NCI-H226 (cell line): ENCODE measurements at regions not wholly inside any gene's neighbourhood (a gene's known extent, or its start where the extent isn't known, plus 50 kb on each side); places are given as distances from the start of the nearest gene placed in this dataset.
"Not testable (repeated sequence)": the region's sequence is repeated elsewhere in the genome, so short reads cannot be mapped to it uniquely, and the experiment has no call there.

Source experiments
- DNase-seq: peaks from one replicate; pipeline ENCODE4 v3.0.0-alpha.2; 2015

DNA sequence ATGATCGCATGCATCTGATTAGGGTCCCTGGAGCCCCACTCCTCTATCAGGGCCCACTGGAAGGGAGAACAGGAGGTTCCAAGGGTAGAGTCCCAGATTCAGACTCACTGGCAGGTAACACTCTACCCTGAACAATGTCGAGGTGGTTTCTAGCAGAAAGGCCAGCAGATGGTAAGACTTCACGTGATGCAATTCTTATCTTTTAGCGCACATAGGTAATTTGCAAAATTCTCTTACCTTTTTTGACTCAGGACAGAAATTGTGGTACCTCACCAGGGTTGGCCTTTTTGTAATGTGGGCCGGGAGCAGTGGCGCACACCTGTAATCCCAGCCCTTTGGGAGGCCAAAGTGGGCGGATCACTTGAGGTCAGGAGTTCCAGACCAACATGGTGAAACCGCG, 228.1 kb upstream of the JARID2 start:
- no peak for DNase-seq

DNA sequence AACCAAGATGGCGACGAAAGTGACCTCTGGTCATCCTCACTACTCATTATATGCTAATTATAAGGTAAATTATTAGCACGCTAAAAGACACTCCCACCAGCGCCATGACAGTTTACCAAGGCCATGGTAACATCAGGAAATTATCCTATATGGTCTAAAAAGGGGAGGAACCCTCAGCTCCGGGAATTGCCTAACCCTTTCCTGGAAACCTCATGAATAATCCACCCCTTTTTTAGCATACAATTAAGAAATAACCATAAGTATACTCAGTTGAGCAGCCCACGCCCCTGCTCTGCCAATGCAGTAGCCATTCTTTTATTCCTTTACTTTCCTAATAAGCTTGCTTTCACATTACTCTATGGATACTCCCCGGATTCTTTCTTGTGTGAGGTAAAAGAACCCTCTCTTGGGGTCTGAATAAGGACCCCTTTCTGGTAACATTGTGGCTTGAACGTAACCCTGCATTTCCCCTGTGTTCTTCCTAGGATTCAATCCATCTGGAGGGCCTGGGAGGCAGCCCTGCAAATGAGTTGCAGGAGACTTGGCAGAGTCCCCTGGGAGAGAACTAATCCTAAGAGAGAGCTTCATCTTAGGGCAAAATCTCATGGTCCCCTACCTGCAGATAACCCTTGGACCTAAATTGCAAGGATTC, 225.6 kb upstream of the JARID2 start:
- no peak for DNase-seq

DNA sequence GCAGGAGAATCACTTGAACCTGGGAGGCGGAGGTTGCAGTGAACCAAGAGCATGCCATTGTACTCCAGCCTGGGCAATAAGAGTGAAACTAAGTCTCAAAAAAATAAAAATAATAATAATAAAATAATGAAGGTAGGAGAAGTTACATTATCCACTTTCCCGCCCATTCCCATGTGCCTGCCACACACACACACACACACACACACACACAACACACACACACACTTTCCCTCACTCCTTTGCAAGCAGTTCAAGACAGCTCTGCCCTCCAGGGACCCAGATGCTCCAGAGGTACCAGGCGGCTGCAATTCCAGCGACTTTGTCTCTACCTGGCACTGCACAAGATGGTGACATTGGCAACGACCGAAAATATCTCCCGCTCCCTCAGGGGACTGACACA, 224.8 kb upstream of the JARID2 start:
- no peak for DNase-seq

DNA sequence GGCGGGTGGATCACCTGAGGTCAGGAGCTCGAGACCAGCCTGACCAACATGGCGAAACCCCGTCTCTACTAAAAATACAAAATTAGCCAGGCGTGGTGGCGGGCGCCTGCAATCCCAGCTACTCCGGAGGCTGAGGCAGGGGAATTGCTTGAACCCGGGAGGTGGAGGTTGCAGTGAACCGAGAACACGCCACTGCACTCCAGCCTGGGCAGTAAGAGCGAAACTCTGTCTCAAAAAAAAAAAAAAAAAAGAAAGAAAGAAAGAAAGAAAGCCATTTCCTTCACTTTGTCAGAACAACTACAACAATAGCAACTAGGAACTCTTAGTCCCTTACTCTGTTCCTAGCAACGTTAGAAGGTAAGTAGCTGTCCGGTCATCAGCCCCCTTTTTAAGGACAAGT, 222.9 kb upstream of the JARID2 start:
- not testable (repeated sequence) for DNase-seq

DNA sequence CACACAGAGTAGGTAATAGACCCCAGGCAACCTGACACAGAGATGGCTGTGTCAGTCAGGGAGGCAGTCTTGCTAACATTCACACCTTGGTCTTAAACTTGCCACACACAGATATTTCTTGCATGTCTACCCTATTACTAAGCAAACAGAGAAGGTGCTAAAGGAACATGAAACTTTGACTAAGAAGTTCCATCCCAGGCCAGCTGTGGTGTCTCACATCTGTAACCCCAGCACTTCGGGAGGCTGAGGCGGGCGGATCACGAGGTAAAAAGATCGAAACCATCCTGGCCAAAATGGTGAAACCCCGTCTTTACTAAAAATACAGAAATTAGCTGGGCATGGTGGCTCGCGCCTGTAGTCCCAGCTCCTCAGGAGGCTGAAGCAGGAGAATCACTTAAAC, 222.4 kb upstream of the JARID2 start:
- DNase-seq = no peak

DNA sequence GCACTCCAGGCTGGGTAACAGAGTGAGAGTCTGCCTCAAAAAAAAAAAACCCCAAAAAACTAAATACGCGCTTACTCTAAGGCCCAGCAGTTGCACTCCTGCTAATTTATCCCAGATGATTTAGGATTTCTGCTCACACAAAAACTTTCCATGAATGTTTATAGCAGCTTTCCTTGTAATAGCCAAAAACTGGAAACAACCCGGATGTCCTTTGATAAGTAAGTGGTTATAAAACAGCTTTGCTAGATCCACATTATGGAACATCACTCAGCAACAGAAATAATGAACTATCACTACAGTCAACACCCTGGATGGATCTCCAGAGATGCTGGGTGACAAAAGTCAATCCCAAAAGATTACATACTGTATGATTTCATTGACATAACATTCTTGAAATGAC, 220.4 kb upstream of the JARID2 start:
- no peak for DNase-seq

DNA sequence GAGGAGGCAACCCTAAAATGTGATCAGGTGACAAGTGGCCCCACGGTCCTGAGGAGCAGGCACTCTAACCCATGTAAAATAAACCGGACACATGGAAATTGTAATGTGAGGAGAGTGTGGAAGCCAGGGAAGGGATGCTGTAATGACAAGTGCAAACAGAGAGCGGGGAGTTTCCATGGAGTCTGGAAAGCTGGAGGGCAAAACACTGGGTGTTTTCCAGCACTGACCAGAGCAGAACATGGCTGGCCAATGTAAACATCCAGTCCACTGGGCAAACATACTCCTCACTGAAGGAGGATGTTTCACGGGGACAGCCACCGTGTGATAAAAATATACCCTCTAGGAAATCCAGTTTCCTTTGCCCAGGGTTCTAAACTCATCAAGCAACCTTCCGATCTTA, 219.0 kb upstream of the JARID2 start:
- DNase-seq = peak; percentile 16

DNA sequence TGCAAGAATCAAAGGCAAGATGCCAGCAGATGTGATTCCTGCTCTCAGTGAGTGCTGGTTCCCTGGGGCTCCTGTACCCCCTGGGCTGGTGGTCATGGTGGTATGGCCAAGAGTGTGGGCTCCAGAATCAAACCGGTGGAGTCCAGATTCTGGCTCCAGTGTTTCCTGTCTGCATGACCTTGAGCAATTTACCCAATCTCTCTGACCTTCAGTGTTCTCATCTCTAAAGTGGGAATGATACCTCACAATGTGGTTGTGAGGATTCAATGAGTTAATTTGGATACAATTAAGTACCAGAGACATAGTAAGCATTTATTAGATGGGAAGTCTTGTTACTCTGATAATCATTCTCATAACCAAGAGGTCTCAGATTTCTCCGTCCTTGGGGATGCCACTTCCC, 218.4 kb upstream of the JARID2 start:
- no peak for DNase-seq

DNA sequence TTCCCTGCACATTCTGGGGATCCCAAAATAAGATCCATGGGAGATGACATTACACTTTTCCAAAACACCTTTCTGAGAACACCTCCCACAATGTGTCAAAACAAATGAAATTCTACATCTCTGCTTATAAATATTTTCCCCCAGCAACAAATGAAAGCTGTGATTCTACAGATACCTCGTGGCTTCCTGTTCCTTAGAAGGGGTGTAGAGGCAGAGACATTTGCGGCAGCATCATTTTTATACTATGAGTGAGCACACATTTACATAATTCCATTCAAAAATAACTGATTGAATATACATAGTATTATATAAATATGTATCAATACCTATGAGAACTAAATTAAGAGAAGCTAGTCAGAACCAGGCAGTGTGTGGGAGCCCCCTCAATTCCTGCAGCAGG, 213.9 kb upstream of the JARID2 start:
- no peak for DNase-seq

DNA sequence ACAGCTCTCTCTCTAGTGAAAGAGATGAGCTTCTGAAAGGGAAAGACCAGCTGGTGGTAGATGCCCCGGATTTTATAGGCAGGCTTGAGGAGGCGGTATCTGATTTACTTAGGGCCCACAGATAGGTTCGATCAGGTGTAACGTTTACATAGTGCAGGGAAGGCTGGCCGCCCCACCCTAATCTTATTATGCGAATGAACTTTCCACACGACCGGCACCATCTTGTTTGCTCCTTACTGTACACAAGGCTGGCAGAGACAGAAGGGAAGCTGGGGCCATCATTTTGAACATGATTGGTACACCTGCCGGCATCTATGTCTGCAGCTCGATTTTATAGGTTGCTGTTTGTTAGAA, 212.0 kb upstream of the JARID2 start:
- no peak for DNase-seq

DNA sequence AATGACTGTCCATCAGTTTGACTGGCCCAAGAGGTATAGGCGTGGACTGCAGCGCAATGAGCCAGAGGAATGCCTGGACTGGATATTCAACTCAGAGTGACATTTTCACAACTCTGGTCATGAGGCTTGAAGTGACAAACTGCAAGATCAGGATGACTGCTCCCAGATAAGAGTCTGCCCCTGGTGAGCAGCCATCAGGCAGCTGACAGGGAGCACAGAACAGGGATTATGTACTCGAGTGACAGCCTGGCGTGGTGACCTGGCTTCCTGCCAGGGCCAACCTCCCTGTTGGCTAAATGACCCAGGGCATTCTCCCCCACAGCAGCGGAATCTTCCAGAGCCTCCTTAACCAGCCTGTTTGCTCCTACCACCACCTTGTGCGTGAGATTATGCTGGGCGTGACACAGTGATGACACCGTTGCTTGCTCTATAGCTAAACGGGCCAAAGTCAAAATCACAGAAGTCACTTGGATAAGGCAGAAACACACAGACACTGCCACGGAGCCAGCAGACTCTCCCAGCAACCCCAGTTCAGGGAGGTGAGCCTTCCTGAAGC, 209.1 kb upstream of the JARID2 start:
- DNase-seq = no peak

DNA sequence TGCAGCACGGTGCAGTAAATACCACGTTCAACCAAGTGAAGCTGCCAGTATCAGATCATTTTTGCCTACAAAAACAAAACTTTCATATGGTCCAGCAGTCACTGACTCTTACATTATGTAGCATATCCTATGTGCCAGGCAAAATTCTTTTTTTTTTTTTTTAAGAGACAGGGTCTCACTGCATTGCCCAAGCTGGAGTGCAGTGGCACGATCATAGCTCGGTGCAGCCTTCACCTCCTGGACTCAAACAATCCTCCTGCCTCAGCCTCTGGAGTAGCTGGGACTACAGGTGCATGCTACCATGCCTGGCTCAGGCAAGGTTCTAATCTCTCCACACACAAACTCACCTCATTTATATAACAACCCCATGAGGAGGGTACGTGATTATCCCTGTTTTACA, 208.6 kb upstream of the JARID2 start:
- DNase-seq = no peak

DNA sequence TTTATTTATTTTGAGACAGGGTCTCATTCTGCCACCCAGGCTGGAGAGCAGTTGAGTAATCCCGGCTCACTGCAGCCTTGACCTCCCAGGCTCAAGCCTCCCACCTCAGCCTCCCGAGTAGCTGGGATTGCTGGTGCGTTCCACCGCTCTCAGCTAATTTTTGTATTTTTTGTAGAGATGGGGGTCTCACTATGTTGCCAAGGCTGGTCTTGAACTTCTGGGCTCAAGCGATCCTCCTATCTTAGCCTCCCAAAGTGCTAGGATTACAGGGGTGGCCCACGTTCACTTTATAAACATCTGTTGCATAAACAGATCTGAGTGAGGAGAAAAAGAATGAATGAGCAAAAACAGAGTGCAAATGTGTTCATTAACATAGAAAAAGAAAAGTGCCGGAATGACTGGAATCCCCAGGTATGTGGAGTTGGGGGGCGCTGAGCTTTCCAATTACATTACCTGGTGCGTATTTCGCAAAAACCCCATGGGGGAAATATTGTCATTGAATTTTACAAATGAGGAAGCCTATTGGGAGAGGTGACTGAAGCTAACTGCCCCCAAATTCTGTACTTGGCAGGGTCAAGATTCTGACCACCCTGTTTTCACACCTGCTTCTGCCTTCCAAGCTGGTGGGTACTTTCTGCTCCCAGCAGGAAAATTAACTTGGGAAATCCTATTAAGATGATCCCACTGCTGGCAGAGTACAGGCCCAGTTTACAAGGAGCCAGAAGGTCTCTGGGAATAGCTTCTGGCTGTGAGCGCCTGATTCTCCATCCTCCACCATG, 207.7 kb upstream of the JARID2 start:
- no peak for DNase-seq

DNA sequence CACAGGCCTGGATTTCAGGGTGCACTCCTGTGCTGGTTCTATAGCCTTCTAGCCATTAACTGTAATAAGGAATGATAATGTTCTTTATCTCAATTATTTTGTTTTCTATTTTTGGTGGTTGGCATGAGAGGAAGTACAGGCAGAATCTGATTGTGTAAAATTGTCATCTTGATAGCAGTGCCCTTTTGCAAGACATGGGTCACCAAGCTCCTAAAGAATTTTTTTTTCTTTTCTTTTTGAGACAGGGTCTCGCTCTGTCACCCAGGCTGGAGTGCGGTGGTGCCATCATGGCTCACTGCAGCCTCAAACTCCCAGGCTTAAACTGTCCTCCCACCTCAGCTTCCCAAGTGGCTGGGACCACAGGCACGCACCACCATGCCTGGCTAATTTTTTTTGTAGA, 206.7 kb upstream of the JARID2 start:
- DNase-seq = no peak

DNA sequence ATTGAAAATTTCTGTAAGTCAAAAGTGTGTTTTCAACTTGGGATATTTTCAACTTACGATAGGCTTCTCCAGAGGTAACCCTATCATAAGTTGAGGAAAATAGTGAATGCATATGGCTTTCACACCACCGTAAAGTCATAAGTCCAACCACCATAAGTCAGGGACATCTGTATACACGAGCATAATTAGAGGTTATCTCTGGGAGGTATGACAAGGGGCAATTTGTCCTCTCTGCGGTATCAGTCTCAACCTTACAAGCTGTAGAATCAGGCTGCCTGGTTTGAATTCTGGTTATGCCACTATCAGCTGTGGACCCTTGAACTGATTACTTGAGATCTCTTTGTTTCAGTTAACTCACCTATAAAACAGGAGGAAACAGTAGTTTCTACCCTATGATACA, 202.9 kb upstream of the JARID2 start:
- DNase-seq = no peak

DNA sequence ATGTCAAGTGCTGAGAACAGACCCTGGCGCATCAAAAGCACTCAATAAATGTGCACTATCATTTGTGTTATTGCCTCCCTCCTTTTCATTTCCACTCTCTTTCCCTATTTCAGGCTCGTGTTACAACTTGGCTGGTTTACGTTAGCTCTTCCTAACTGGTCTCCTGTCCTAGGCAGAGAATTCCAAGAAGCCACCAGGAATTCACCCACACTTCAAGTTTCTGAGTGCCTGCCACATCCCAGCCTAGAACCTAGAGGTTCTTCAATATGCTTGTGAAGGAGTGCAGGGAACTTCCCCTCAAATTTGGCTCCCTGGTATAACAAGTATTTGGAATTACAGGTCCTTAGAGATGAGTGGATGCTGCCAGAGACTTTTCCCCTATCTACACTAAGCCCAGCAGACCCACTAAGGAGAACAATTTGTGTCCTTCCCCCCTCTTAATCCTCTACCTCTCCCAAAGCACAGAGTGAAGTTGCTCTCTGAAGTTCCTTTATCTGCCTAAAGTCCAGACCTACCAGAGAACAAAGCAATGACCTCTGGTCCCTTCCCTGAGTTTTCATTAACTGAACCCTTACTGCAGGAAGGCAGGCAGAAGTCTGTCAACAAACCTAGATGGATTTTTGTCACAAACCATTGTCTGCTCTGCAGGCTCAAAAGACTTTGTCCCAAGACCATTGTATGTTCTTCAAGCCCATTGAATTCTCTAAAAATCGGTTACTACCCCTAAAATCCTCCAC, 201.6 kb upstream of the JARID2 start:
- no peak for DNase-seq

DNA sequence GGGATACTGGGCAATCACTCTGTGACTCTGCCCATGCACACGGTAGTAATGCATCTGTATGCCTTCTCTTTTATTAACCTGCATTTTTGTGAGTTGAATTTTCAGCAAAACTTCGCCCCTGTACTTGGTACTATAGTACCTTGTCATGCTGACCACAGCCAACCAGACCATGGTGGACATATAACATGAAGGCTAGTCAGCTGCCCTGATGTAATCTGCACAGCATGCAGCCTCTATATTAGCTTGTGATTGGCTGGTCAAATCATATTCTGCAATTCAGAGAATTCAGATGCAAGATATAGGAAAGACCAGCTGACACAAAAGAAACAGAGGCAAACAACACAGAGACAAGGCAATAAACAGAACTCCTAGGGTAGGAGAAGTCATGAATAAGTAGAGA, 200.9 kb upstream of the JARID2 start:
- no peak for DNase-seq

DNA sequence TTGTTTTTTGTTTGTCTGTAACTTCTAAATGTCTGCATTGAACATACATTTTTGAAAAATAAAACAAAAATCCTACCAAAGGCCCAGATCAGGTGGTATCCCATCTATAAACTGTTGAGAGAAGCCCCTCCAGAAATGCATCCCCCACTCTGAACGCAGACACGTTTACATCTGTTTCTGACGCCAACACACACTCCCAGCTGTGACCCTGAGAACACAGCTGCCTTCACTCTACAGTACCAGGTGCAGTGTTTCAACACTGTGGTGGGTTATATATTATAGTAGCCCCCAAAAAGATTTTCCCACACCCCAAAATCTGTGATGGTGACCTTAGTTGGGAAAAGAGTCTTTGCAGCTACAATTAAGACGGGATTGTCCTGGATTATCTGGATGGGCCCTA, 199.1 kb upstream of the JARID2 start:
- no peak for DNase-seq

DNA sequence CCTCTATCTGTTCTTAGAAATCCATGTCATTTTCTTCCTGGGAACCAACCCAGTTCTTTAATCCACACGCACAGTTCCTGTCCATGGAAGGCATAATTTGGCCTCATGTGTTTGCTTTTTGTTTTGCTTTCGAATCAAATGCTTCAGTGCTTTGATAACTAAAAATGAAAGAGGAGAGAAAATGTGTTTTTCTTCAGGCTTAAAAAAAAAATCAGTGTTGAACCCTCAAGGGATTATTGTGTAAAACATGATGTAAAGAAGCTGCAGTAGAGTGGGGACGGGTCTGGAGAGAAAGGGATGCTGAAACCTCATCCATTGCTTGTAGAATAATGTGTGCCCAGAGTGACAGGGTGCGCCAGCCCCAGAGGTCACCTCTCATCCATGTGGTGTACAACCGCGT, 197.5 kb upstream of the JARID2 start:
- no peak for DNase-seq

DNA sequence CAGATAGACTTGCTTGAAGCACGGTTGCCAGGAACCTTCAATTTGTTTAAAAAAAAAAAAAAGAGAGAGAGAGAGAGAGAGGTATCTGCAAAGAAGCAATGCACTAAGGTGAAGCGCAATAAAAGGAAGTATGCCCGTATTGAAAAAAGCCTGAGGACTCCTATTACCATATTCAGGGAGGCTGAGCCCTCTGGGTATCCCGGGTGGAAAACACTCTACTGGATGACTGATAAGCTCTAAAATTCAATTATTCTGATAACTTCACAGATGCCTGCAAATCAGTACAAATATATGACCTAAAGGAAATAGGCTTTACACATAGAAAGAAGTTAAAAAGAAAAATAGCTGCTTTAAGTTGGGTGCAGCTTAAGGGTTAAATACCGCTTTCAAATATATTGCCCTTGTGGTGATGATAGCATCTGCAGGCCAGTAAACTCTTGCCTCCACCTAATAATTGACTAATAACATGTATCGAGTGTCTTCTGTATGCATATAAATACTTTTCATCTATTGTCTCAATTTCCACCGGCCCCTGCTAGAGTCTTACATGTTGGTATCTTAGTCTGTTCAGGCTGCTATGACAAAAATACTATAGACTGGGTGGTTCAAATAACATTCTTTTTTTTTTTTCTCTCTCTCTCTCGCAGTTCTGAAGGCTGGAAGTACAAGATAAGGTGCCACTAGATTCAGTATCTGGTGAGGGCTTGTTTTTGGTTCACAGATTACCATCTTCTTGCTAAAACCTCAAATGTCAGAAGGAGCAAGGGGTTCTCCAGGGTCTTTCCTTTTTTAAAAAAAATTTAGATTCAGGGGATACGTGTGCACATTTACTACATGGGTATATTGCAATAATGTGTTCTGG, 187.4 kb upstream of the JARID2 start:
- DNase-seq = no peak

DNA sequence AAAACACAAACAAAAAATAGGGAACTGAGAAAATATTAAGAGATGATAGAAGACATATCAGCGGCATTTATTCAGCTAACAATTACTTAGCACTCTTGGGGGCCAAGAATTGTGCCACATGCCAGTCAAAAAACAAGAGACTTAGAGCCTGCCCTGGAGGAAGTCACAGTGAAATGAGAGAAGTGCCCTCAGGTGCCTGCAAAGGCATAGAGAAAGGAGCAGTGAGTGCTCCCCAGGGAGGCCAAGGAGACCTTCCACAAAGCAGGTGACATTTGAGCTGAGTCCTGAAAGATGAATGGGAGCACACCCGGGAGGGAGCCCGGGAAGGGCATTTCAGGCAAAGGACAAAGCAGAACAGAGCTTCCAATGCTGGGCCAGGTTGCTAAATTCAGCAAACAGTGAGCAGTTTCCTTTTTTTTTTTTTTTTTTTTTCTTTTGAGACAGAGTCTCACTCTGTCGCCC, 184.7 kb upstream of the JARID2 start:
- no peak for DNase-seq

DNA sequence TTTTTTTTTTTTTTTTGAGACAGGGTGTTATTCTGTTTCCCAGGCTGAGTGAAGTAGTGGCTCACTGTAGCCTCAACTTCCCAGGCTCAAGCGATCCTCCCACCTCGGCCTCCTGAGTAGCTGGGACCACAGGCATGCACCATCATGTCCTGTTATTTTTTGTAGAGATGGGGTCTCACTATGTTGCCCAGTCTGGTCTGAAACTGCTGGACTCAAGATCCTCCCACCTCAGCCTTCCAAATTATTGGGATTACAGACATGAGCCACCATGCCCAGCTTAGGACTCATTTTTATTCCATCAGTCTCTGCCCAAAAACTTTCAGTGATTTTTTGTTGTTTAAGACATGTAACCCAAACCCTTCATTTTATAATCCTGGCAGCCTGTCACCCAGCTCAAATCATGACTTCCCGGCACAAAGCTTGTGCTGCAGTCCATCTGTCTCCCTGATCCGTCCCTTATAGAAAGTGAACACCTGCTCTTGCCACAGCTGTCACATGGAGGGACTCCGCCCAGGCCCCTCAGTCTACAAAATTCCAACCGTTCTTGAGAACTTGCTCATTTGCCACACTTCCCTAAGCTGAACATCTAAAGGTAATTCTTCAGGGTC, 183.9 kb upstream of the JARID2 start:
- no peak for DNase-seq
